ENCODE measurements at regions not wholly inside any gene's neighbourhood (a gene's known extent, or its start where the extent isn't known, plus 50 kb on each side); places are given as distances from the start of the nearest gene placed in this dataset.

GRCh38 chr16:79816081-79816497, 215.6 kb upstream of the MAF start:
- Histone ChIP-seq H3K36me3 (ENCODE audit: low read length) (no peaks in the 10 kb centered on the region), H3K27ac (ENCODE audit: low read depth, low read length) (no peak overlapping the region), H2AFZ (ENCODE audit: low read depth, low read length, severe bottlenecking) (no peak overlapping the region), H4K20me1 (ENCODE audit: low read depth, low read length) (no peaks in the 10 kb centered on the region), H3K9me3 (ENCODE audit: insufficient read depth, low read length) (no peaks in the 10 kb centered on the region), H3K9me2 (replicated peaks; ENCODE audit: insufficient read depth, low read length) (no peaks in the 10 kb centered on the region), H3K9ac (ENCODE audit: low read length) (no peak overlapping the region), H3K4me3 (ENCODE audit: insufficient read depth, low read length, poor library complexity, severe bottlenecking) (no peak overlapping the region), H3K79me2 (ENCODE audit: insufficient read depth, low read length) (no peaks in the 10 kb centered on the region), H3F3A (ENCODE audit: insufficient read depth) (no peaks in the 10 kb centered on the region), H3K27me3 (ENCODE audit: low read length) (no peaks in the 10 kb centered on the region), H3K4me2 (ENCODE audit: low read depth, low read length, poor library complexity, severe bottlenecking) (no peak overlapping the region)
- TF ChIP-seq CTCF (IDR thresholded peaks at IDR 0.05; ENCODE audit: insufficient read depth, low read length, poor library complexity, severe bottlenecking) (no peak), EZH2phosphoT487 (conservative IDR thresholded peaks at IDR 0.05; ENCODE audit: low read length) (no peak)

GRCh38 chr16:79815049-79815448, 214.5 kb upstream of the MAF start:
- H3F3A ChIP-seq (ENCODE audit: insufficient read depth): no peaks in the 10 kb centered on the region

GRCh38 chr16:79814124-79814523, 213.6 kb upstream of the MAF start:
- no peak for TF ChIP-seq EZH2phosphoT487 (conservative IDR thresholded peaks at IDR 0.05; ENCODE audit: low read length)
- no peak for TF ChIP-seq CTCF (IDR thresholded peaks at IDR 0.05; ENCODE audit: insufficient read depth, low read length, poor library complexity, severe bottlenecking)
- Histone ChIP-seq H3K27ac (ENCODE audit: low read depth, low read length) (no peak overlapping the region), H3F3A (ENCODE audit: insufficient read depth) (no peaks in the 10 kb centered on the region), H3K9me3 (ENCODE audit: insufficient read depth, low read length) (no peaks in the 10 kb centered on the region), H3K27me3 (ENCODE audit: low read length) (no peaks in the 10 kb centered on the region), H4K20me1 (ENCODE audit: low read depth, low read length) (no peaks in the 10 kb centered on the region), H3K79me2 (ENCODE audit: insufficient read depth, low read length) (no peaks in the 10 kb centered on the region), H2AFZ (ENCODE audit: low read depth, low read length, severe bottlenecking) (no peak overlapping the region), H3K4me2 (ENCODE audit: low read depth, low read length, poor library complexity, severe bottlenecking) (no peak overlapping the region), H3K36me3 (ENCODE audit: low read length) (no peaks in the 10 kb centered on the region), H3K4me3 (ENCODE audit: insufficient read depth, low read length, poor library complexity, severe bottlenecking) (no peak overlapping the region), H3K9ac (ENCODE audit: low read length) (no peak overlapping the region), H3K9me2 (replicated peaks; ENCODE audit: insufficient read depth, low read length) (no peaks in the 10 kb centered on the region)

More at GRCh38 chr16:79815049-79815448, 214.5 kb upstream of the MAF start:
- H3K4me2 ChIP-seq (ENCODE audit: low read depth, low read length, poor library complexity, severe bottlenecking): no peak overlapping the region
- H3K9me3 ChIP-seq (ENCODE audit: insufficient read depth, low read length): no peaks in the 10 kb centered on the region
- no peaks in the 10 kb centered on the region for H3K36me3 ChIP-seq (ENCODE audit: low read length)
- H3K4me3 ChIP-seq (ENCODE audit: insufficient read depth, low read length, poor library complexity, severe bottlenecking): no peak overlapping the region
- no peak overlapping the region for H3K9ac ChIP-seq (ENCODE audit: low read length)
- no peak overlapping the region for H2AFZ ChIP-seq (ENCODE audit: low read depth, low read length, severe bottlenecking)
- no peaks in the 10 kb centered on the region for H4K20me1 ChIP-seq (ENCODE audit: low read depth, low read length)
- TF ChIP-seq CTCF (IDR thresholded peaks at IDR 0.05; ENCODE audit: insufficient read depth, low read length, poor library complexity, severe bottlenecking) (no peak), EZH2phosphoT487 (conservative IDR thresholded peaks at IDR 0.05; ENCODE audit: low read length) (no peak)
- no peak overlapping the region for H3K27ac ChIP-seq (ENCODE audit: low read depth, low read length)
- H3K27me3 ChIP-seq (ENCODE audit: low read length): no peaks in the 10 kb centered on the region
- H3K79me2 ChIP-seq (ENCODE audit: insufficient read depth, low read length): no peaks in the 10 kb centered on the region
- H3K9me2 ChIP-seq (replicated peaks; ENCODE audit: insufficient read depth, low read length): no peaks in the 10 kb centered on the region

Data from SU-DHL-6 (cell line).